Glutamatergic neuron (in vitro differentiated cells): ENCODE measurements at regions not wholly inside any gene's neighbourhood (a gene's known extent, or its start where the extent isn't known, plus 50 kb on each side); places are given as distances from the start of the nearest gene placed in this dataset.

Experiments
- DNase-seq: peaks from one replicate; pipeline ENCODE4 v3.0.0; 2022
- H3K27ac Mint-ChIP-seq: one replicate; pipeline ENCODE4 v1.8.0; 2020; ENCODE audit warnings: mild to moderate bottlenecking, mixed read lengths, inconsistent platforms; ENCODE audit not compliant: unreplicated experiment
- H3K27me3 Mint-ChIP-seq: one replicate; pipeline ENCODE4 v1.8.0; 2020; ENCODE audit warnings: mild to moderate bottlenecking, moderate library complexity, mixed read lengths, inconsistent platforms; ENCODE audit not compliant: unreplicated experiment
- H3K36me3 Mint-ChIP-seq: one replicate; pipeline ENCODE4 v1.8.0; 2020; ENCODE audit warnings: mild to moderate bottlenecking, mixed read lengths, inconsistent platforms; ENCODE audit not compliant: unreplicated experiment
- H3K4me1 Mint-ChIP-seq: one replicate; pipeline ENCODE4 v1.8.0; 2020; ENCODE audit warnings: mild to moderate bottlenecking, low read depth, mixed read lengths, inconsistent platforms; ENCODE audit not compliant: unreplicated experiment
- H3K4me3 Mint-ChIP-seq: one replicate; pipeline ENCODE4 v1.8.0; 2020; ENCODE audit warnings: mild to moderate bottlenecking, mixed read lengths, inconsistent platforms; ENCODE audit not compliant: unreplicated experiment
- H3K9me3 Mint-ChIP-seq: one replicate; pipeline ENCODE4 v1.8.0; 2020; ENCODE audit warnings: mild to moderate bottlenecking, moderate library complexity, mixed read lengths, inconsistent platforms; ENCODE audit not compliant: unreplicated experiment
- TF ChIP-seq, protein P1 (sequence below): fragments of 200-600 bp; sonication (generic); IDR thresholded peaks from one replicate; pipeline ENCODE4 v1.5.0; 2021; ENCODE audit not compliant: partially characterized antibody, unreplicated experiment

GRCh38 chr11:120037111-120037510, 100.8 kb downstream of the TRIM29 start:
- TF ChIP-seq, protein P1, sequence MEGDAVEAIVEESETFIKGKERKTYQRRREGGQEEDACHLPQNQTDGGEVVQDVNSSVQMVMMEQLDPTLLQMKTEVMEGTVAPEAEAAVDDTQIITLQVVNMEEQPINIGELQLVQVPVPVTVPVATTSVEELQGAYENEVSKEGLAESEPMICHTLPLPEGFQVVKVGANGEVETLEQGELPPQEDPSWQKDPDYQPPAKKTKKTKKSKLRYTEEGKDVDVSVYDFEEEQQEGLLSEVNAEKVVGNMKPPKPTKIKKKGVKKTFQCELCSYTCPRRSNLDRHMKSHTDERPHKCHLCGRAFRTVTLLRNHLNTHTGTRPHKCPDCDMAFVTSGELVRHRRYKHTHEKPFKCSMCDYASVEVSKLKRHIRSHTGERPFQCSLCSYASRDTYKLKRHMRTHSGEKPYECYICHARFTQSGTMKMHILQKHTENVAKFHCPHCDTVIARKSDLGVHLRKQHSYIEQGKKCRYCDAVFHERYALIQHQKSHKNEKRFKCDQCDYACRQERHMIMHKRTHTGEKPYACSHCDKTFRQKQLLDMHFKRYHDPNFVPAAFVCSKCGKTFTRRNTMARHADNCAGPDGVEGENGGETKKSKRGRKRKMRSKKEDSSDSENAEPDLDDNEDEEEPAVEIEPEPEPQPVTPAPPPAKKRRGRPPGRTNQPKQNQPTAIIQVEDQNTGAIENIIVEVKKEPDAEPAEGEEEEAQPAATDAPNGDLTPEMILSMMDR = no peak

DNA sequence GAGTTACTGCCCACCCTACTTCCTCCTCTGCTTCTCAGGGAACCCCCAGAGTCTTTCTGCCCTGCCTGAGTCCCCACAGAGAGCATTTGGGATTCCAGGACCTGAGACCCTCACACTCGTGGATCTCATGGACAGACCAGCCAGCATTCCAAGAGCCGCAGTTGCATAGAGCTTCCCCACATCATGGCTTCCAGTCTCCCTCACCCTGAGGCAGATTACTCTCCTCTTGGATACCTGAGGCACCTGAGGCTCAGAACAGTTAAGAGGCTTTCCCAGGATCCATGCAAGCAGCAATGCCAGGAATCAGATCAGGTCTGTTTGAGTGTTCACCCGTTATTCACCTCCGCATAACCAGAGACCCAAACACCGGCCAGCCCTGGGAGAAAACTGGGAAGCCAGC, 102.2 kb downstream of the TRIM29 start:
- TF ChIP-seq, protein P1 = no peak
- peaks cover 8% of the 10 kb centered on the region for H3K4me1 Mint-ChIP-seq
- DNase-seq = no peak

More at GRCh38 chr11:120037111-120037510, 100.8 kb downstream of the TRIM29 start:
- H3K9me3 Mint-ChIP-seq = no peaks in the 10 kb centered on the region
- DNase-seq = no peak
- peaks cover 8% of the 10 kb centered on the region for H3K4me1 Mint-ChIP-seq
- no peak overlapping the region for H3K27ac Mint-ChIP-seq
- no peaks in the 10 kb centered on the region for H3K36me3 Mint-ChIP-seq
- H3K27me3 Mint-ChIP-seq = peaks cover 4% of the 10 kb centered on the region
- no peak overlapping the region for H3K4me3 Mint-ChIP-seq

GRCh38 chr11:120034881-120035630, 102.9 kb downstream of the TRIM29 start:
- Mint-ChIP-seq H3K36me3 (no peaks in the 10 kb centered on the region), H3K9me3 (no peaks in the 10 kb centered on the region), H3K4me3 (no peak overlapping the region), H3K4me1 (peaks cover 4% of the 10 kb centered on the region), H3K27ac (no peak overlapping the region), H3K27me3 (peaks cover 3% of the 10 kb centered on the region)
- DNase-seq = no peak
- TF ChIP-seq, protein P1 = no peak

More for the DNA sequence above, 102.2 kb downstream of the TRIM29 start:
- no peak overlapping the region for H3K27ac Mint-ChIP-seq
- peaks cover 4% of the 10 kb centered on the region for H3K27me3 Mint-ChIP-seq
- H3K9me3 Mint-ChIP-seq = no peaks in the 10 kb centered on the region
- H3K4me3 Mint-ChIP-seq = no peak overlapping the region
- H3K36me3 Mint-ChIP-seq = no peaks in the 10 kb centered on the region

DNA sequence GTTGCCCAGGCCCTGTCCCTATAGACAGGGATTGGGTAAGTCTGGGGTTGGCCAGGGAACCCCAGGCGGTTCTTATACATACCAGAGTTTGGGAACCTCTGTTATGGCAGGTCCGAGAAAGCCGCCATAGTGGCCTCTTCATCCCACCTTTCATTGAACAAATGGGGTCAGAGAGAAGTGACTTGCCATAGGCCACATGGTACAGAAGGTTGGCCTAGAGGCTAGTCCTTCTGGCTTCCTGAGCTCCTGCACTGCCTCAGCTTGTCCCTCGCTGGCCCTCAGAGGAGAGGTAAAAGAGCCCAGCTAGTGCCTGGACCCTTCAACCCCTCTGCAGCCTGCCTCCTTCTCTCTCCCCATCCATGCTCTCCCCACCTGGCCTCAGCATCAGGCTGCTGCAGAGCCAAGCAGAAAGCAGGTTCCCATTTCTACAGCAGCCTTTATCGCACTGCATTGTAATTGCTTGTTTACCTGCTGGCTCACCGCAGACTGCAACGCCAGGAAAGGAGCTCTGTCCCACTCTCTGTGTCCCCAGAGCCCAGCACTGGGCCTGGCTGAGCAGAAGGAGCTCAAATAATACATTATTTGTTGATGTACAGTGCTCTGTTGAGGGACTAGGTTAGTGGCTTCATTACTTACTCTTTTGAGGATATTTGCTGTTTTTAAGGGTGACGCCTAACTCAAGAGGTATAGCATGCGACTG, 103.6 kb downstream of the TRIM29 start:
- no peak overlapping the region for H3K4me3 Mint-ChIP-seq
- peaks cover 3% of the 10 kb centered on the region for H3K27me3 Mint-ChIP-seq
- H3K4me1 Mint-ChIP-seq = no peaks in the 10 kb centered on the region
- H3K9me3 Mint-ChIP-seq = no peaks in the 10 kb centered on the region
- no peaks in the 10 kb centered on the region for H3K36me3 Mint-ChIP-seq
- no peak for DNase-seq
- TF ChIP-seq, protein P1 = no peak
- H3K27ac Mint-ChIP-seq = no peak overlapping the region
